Liver (tissue), 3 donors: ENCODE measurements at regions not wholly inside any gene's neighbourhood (a gene's known extent, or its start where the extent isn't known, plus 50 kb on each side); places are given as distances from the start of the nearest gene placed in this dataset.

ENCODE experiments used
- GABPA ChIP-seq, 2 donors: IDR thresholded peaks in 1 of 2; conservative IDR thresholded peaks in 1 of 2; 2 replicates each; pipeline ENCODE4 v1.6.1; 2016; ENCODE audit warnings: antibody characterized with exemption in 2 of 2, mild to moderate bottlenecking in 1 of 2, moderate library complexity in 1 of 2
- RAD21 ChIP-seq, 2 donors: IDR thresholded peaks; 2 replicates each; pipeline ENCODE4 v1.6.1; 2016; ENCODE audit warnings: antibody characterized with exemption in 2 of 2, mild to moderate bottlenecking in 2 of 2
- RXRA ChIP-seq, 2 donors: IDR thresholded peaks; 2 replicates each; pipeline ENCODE4 v1.6.1; 2017 to 2018; ENCODE audit warnings: antibody characterized with exemption in 2 of 2, mild to moderate bottlenecking in 1 of 2
- SP1 ChIP-seq: IDR thresholded peaks from 2 replicates; pipeline ENCODE4 v1.6.1; 2018; ENCODE audit warnings: antibody characterized with exemption, mild to moderate bottlenecking
- TAF1 ChIP-seq: conservative IDR thresholded peaks from 2 replicates; pipeline ENCODE4 v1.6.1; 2016; ENCODE audit warnings: antibody characterized with exemption, mild to moderate bottlenecking
- YY1 ChIP-seq: IDR thresholded peaks from 2 replicates; pipeline ENCODE4 v1.6.1; 2016; ENCODE audit warnings: antibody characterized with exemption, mild to moderate bottlenecking
- TF ChIP-seq, protein P1 (sequence below): fragments of 150-350 bp; IDR thresholded peaks from 2 replicates; pipeline ENCODE4 v1.5.1; 2017; ENCODE audit warnings: improper control_type of control experiment, low read depth, low read length; ENCODE audit not compliant: missing input control
- TF ChIP-seq, protein P2 (sequence below): IDR thresholded peaks from 2 replicates; pipeline ENCODE4 v1.6.1; 2016; ENCODE audit warnings: antibody characterized with exemption, mild to moderate bottlenecking
- TF ChIP-seq, protein P3 (sequence below): IDR thresholded peaks from 2 replicates; pipeline ENCODE4 v1.6.1; 2016; ENCODE audit warnings: antibody characterized with exemption
- donor health status: healthy.
- donor health status: healthy.

DNA sequence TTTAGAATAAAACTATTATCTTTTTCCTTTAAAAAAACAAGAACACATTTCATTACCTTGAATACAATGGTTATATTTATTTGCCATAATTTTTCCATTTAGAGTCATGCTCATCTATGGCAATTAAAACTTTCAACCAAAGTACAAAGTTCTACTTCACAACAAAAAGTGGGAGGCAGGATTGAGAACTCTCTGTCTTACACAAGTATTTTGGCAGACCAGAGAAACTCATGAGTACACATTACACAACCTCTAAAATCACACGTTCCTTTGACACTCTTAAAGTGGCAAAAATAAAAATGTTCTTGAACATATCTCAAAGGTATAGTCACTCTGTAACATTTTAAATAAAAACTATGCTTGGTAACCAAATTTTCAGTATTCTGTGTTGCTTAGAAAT lies 213.4 kb downstream of the IL15 start:
- TF ChIP-seq TAF1 (no peak), RAD21 (IDR thresholded peaks at IDR 0.05) (peak in 1 of 2 donors; percentile 24), GABPA (IDR thresholded peaks at IDR 0.05 in 1 of 2, conservative IDR thresholded peaks at IDR 0.05 in 1 of 2) (no peak), YY1 (peak; percentile 43), SP1 (peak; percentile 91), RXRA (IDR thresholded peaks at IDR 0.05) (peak; percentile 54 to 69)
- TF ChIP-seq, protein P1, sequence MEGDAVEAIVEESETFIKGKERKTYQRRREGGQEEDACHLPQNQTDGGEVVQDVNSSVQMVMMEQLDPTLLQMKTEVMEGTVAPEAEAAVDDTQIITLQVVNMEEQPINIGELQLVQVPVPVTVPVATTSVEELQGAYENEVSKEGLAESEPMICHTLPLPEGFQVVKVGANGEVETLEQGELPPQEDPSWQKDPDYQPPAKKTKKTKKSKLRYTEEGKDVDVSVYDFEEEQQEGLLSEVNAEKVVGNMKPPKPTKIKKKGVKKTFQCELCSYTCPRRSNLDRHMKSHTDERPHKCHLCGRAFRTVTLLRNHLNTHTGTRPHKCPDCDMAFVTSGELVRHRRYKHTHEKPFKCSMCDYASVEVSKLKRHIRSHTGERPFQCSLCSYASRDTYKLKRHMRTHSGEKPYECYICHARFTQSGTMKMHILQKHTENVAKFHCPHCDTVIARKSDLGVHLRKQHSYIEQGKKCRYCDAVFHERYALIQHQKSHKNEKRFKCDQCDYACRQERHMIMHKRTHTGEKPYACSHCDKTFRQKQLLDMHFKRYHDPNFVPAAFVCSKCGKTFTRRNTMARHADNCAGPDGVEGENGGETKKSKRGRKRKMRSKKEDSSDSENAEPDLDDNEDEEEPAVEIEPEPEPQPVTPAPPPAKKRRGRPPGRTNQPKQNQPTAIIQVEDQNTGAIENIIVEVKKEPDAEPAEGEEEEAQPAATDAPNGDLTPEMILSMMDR = no peak
- TF ChIP-seq, protein P2, sequence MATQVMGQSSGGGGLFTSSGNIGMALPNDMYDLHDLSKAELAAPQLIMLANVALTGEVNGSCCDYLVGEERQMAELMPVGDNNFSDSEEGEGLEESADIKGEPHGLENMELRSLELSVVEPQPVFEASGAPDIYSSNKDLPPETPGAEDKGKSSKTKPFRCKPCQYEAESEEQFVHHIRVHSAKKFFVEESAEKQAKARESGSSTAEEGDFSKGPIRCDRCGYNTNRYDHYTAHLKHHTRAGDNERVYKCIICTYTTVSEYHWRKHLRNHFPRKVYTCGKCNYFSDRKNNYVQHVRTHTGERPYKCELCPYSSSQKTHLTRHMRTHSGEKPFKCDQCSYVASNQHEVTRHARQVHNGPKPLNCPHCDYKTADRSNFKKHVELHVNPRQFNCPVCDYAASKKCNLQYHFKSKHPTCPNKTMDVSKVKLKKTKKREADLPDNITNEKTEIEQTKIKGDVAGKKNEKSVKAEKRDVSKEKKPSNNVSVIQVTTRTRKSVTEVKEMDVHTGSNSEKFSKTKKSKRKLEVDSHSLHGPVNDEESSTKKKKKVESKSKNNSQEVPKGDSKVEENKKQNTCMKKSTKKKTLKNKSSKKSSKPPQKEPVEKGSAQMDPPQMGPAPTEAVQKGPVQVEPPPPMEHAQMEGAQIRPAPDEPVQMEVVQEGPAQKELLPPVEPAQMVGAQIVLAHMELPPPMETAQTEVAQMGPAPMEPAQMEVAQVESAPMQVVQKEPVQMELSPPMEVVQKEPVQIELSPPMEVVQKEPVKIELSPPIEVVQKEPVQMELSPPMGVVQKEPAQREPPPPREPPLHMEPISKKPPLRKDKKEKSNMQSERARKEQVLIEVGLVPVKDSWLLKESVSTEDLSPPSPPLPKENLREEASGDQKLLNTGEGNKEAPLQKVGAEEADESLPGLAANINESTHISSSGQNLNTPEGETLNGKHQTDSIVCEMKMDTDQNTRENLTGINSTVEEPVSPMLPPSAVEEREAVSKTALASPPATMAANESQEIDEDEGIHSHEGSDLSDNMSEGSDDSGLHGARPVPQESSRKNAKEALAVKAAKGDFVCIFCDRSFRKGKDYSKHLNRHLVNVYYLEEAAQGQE = no peak
- TF ChIP-seq, protein P3, sequence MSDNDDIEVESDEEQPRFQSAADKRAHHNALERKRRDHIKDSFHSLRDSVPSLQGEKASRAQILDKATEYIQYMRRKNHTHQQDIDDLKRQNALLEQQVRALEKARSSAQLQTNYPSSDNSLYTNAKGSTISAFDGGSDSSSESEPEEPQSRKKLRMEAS = peak; percentile 29
